ENCODE measurements at regions not wholly inside any gene's neighbourhood (a gene's known extent, or its start where the extent isn't known, plus 50 kb on each side); places are given as distances from the start of the nearest gene placed in this dataset.

DNA sequence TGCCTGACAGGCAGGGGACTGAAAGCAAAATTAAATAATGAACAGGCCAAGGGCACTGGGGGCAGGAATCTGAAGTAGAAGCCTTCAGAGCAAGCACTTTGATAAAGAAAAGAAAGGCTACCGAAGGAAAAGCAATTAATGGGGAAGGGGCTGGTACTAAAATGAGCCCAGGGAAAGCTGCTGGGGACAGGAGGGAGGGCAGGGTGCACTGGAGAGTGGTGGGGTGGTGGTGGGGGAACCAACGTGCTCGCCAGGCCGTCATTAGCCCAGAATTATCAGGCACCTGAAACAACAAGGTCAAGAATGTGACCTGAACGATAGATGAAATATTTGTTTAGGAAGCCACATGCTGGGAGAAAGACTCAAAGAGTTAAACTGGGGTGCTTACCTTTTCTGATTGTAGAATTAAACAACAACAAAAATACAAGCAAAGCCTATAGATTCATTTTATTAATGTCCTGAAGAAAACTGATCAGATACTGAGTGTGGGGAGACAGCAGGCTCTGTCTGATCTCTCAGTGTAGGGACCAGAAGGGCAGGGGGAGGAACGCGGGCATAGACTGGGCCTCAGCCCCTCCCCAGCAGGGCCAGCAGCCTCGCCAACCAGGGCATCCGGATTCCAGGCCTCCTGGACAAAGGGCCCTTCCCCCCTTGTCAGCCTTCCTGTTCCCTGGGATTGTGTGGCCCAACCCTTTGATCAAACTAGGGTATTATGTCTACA lies 239.7 kb upstream of the KLF3 start (continued):
- TF ChIP-seq, protein P1, sequence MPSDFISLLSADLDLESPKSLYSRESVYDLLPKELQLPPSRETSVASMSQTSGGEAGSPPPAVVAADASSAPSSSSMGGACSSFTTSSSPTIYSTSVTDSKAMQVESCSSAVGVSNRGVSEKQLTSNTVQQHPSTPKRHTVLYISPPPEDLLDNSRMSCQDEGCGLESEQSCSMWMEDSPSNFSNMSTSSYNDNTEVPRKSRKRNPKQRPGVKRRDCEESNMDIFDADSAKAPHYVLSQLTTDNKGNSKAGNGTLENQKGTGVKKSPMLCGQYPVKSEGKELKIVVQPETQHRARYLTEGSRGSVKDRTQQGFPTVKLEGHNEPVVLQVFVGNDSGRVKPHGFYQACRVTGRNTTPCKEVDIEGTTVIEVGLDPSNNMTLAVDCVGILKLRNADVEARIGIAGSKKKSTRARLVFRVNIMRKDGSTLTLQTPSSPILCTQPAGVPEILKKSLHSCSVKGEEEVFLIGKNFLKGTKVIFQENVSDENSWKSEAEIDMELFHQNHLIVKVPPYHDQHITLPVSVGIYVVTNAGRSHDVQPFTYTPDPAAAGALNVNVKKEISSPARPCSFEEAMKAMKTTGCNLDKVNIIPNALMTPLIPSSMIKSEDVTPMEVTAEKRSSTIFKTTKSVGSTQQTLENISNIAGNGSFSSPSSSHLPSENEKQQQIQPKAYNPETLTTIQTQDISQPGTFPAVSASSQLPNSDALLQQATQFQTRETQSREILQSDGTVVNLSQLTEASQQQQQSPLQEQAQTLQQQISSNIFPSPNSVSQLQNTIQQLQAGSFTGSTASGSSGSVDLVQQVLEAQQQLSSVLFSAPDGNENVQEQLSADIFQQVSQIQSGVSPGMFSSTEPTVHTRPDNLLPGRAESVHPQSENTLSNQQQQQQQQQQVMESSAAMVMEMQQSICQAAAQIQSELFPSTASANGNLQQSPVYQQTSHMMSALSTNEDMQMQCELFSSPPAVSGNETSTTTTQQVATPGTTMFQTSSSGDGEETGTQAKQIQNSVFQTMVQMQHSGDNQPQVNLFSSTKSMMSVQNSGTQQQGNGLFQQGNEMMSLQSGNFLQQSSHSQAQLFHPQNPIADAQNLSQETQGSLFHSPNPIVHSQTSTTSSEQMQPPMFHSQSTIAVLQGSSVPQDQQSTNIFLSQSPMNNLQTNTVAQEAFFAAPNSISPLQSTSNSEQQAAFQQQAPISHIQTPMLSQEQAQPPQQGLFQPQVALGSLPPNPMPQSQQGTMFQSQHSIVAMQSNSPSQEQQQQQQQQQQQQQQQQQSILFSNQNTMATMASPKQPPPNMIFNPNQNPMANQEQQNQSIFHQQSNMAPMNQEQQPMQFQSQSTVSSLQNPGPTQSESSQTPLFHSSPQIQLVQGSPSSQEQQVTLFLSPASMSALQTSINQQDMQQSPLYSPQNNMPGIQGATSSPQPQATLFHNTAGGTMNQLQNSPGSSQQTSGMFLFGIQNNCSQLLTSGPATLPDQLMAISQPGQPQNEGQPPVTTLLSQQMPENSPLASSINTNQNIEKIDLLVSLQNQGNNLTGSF (CRISPR knock-in tag; IDR thresholded peaks at IDR 0.05): no peak
- TF ChIP-seq SOX5 (CRISPR knock-in tag; IDR thresholded peaks at IDR 0.05; ENCODE audit: borderline replicate concordance): peak; percentile 88
- peak; percentile 48; the same call in 1 of the 2 replicates for TF ChIP-seq MEF2D (CRISPR knock-in tag; IDR thresholded peaks at IDR 0.05)
- no peak for TF ChIP-seq POLR2AphosphoS2 (IDR thresholded peaks at IDR 0.05; ENCODE audit: low read depth, low read length)
- TF ChIP-seq ZNF710 (CRISPR knock-in tag; IDR thresholded peaks at IDR 0.05; ENCODE audit: borderline replicate concordance): peak; percentile 86
- peak; percentile 55; the same call in 1 of the 2 replicates for TF ChIP-seq SNAPC4 (CRISPR knock-in tag; IDR thresholded peaks at IDR 0.05)
- peak; percentile 37; the same call in 1 of the 2 replicates for TF ChIP-seq ZBTB7B (CRISPR knock-in tag; IDR thresholded peaks at IDR 0.05)
- TF ChIP-seq HNF4A (CRISPR knock-in tag; IDR thresholded peaks at IDR 0.05): peak; percentile 63
- no peak for TF ChIP-seq TAF15 (IDR thresholded peaks at IDR 0.05; ENCODE audit: low read depth, low read length, poor library complexity, severe bottlenecking)
- peak; percentile 85 for TF ChIP-seq HDAC2 (CRISPR knock-in tag; IDR thresholded peaks at IDR 0.05)
- no peak for TF ChIP-seq ZNF468 (CRISPR knock-in tag; IDR thresholded peaks at IDR 0.05)
- no peak for TF ChIP-seq ATRX (CRISPR knock-in tag; IDR thresholded peaks at IDR 0.05; ENCODE audit: borderline replicate concordance)
- TF ChIP-seq ZNF563 (CRISPR knock-in tag; IDR thresholded peaks at IDR 0.05): peak; percentile 65; the same call in 1 of the 2 replicates
- no peak for TF ChIP-seq ZBTB3 (CRISPR knock-in tag; IDR thresholded peaks at IDR 0.05; ENCODE audit: borderline replicate concordance, low read depth)
- TF ChIP-seq HOXD1 (CRISPR knock-in tag; IDR thresholded peaks at IDR 0.05): peak; percentile 55; the same call in 1 of the 2 replicates
- peak; percentile 73; the same call in 1 of the 2 replicates for TF ChIP-seq ZBTB38 (CRISPR knock-in tag; IDR thresholded peaks at IDR 0.05)
- no peak for TF ChIP-seq TCF12 (IDR thresholded peaks at IDR 0.05)
- TF ChIP-seq TCF12 (CRISPR knock-in tag; IDR thresholded peaks at IDR 0.05): peak; percentile 84
